HG02571 (cell line): ENCODE measurements at regions not wholly inside any gene's neighbourhood (a gene's known extent, or its start where the extent isn't known, plus 50 kb on each side); places are given as distances from the start of the nearest gene placed in this dataset.
"Not testable (repeated sequence)": the region's sequence is repeated elsewhere in the genome, so short reads cannot be mapped to it uniquely, and the experiment has no call there.

Experiments used
- ATAC-seq: cut with Tn5 transposase; IDR thresholded peaks from one replicate; pipeline ENCODE4 v1.9.1; 2021; ENCODE audit warnings: mild to moderate bottlenecking, moderate library complexity; ENCODE audit not compliant: unreplicated experiment

DNA sequence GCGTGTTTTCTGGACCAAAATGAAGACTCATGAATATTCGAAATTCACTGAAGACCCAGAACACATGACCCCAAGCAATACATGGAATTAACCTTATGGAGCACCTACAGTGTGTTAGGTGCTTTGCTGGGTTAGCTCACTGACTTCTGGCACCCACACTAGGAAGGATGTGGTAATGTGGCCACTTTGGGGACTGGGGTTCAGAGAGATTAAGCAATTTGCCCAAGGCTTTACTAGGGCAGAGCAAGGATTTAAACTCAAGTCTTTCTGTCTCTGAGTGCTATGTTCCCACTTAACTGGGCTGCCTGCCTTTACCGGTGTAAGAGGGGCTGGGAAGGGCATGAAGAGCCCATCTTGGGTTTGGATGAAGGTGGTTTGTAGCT is 162.0 kb upstream of the ATP6AP2 start:
- ATAC-seq, result no peak

DNA sequence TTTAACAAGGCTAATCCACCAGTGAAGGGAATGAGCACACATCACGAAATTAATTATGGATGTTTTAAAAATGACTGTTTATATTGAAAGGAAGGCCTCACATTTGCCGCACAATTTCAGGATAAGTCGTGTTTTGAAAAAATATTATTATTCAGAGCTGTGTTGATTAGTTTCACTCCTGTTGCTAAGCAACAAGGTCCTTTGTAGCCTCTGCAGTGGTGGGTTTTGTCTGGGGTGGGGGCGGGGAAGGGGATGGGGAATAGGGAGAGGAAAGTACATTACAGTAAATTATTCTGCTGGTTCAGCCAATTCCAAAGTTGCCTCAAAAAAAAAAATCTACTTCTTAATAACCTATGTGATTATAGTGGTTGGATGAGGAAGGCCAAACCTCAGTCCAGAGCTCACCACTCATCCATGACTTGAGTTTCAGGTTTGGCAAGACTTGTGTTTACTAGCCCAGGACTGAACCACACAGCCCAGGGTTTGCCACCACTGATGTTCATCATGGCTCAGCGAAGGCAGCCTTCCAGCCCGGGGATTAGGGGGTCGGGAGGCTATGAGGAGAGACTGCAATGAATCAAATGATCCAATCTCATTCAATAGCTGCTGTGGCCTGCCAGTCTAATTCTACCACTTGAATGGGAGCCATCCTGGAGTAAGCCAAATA is 162.5 kb upstream of the ATP6AP2 start:
- no peak for ATAC-seq

GRCh38 chrX:40415675-40416074 is 165.1 kb upstream of the ATP6AP2 start:
- no peak for ATAC-seq

GRCh38 chrX:40414335-40414734 is 166.4 kb upstream of the ATP6AP2 start:
- ATAC-seq, result no peak

DNA sequence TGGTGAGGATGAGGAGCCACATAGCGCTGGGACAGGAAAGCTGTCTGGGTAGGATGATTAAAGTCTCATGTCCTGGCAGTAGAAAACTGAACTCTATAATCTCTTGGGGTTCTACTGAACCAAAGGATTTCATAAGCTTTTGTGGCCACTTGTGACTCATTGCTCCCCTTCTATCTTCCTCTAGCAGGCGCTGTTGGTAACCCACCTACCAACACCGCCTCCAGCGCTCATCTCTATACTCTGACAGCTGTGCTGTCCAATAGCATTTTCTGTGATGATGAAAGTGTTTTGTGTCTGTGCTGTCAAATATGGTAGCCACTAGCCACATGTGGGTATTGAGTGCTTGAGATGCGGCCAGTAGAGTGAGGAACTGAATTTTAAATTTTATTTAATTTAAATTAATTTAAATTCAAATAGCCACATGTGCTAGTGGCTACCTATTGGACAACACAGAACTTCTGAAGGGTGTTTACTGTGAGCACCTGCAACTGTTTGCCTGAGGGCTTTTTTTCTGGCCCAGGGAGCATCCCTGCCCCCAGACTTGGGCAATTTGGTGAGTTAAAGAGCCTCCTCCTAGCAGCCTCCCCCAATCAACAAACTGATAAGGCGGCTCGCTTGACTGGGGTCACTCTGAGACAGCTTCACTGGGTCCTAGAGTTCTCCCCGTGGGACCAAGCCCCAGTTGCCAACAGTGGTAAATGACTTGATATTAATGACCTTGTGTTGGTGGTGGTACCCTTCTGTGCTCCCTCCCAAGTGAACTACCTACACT is 169.2 kb upstream of the ATP6AP2 start:
- no peak for ATAC-seq

- ATAC-seq, result no peak
Observed at GRCh38 chrX:40410859-40411258, 169.9 kb upstream of the ATP6AP2 start.

DNA sequence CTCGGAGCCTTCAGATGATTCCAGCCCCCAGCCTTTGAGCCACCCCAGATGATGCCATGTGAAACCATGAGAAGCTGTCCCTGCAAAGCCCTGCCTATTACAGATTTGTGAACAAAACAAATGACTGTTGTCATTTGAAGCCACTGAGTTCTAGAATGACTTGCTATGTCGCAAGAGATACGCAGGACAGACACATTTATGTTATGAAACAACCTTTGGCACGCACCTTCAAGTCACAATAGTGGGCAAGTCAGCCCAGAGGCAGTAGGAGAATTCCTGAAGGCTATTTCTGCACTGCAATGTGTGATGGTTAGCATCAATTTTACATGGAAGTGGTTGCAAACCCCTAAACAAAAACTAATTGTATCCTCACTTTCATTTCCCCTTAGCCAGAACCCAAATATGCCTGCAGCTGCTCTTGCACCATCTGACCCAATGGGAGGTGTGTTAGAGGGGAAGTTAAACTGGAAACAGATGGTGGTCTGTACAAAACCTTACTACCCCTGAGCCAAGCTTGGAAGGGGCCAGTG is 174.4 kb upstream of the ATP6AP2 start:
- ATAC-seq, result no peak

GRCh38 chrX:40405399-40405798 is 175.4 kb upstream of the ATP6AP2 start:
- ATAC-seq, result no peak

- ATAC-seq, result no peak
Observed at GRCh38 chrX:40403757-40404156, 177.0 kb upstream of the ATP6AP2 start.

GRCh38 chrX:40402831-40403533 is 177.8 kb upstream of the ATP6AP2 start:
- no peak for ATAC-seq

GRCh38 chrX:40395102-40395501 is 185.7 kb upstream of the ATP6AP2 start:
- ATAC-seq, result no peak

DNA sequence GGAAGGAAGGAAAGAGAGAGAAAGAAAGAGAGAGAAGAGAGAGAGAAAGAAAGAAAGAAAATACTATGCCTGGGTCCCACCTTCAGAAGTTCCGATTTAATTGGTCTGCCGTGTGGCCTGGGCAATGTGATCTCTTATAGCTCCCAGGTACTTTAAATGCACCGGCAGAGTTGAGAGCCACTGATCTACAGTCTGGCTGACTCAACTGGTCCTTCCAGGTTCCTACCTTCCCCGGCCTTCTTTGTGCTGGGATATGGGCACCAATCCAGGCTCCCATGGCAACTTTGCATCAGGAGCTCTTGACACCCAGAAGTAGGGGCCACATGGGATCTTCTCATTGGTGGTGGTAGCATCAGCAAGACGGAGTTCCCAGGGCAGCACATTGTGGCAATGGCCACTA is 186.5 kb upstream of the ATP6AP2 start:
- ATAC-seq, result no peak

- ATAC-seq, result no peak
Observed at GRCh38 chrX:40392599-40392998, 188.2 kb upstream of the ATP6AP2 start.

DNA sequence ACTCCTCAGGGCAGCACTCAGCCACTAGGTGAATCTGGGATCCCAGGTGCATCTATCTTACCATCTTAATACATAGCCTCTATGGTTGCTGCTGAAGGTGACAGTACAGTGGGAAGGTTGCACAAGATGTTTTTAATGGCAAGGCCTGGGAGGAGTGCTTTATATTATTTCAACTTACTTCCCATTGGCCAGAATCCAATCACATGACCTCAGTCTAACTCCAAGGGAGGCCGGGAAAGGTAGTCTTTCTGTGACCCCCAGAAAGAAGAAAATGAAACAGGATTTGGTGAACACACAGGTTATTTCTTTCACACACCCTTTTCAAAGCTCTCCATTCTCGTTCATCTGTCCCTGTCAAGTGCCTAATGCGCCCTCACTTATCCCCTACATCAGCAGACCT is 189.1 kb upstream of the ATP6AP2 start:
- ATAC-seq, result no peak

GRCh38 chrX:40389555-40389954 is 191.2 kb upstream of the ATP6AP2 start:
- no peak for ATAC-seq

- no peak for ATAC-seq
Observed at GRCh38 chrX:40388441-40388840, 192.3 kb upstream of the ATP6AP2 start.

- not testable (repeated sequence) for ATAC-seq
Observed at GRCh38 chrX:40387869-40388268, 192.9 kb upstream of the ATP6AP2 start.

DNA sequence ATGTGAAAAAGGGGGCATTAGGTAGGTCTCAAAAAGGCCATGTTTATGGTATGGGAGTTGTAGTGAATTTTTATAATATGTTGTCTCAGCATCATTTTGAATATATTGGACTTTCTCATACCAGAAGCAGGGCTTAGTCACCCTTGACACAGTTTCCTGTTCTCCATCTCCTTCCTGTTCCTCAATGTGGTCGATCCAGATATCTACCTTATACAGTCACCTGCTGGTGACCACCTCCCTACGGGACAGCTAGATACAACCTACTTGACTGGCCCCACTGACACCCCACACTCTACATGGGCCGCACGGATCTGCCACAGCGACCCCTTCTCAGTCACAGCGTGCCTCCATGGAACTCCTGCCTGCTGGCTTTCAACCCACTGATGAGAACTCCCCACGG is 193.5 kb upstream of the ATP6AP2 start:
- not testable (repeated sequence) for ATAC-seq

GRCh38 chrX:40385682-40386081 is 195.1 kb upstream of the ATP6AP2 start:
- ATAC-seq, result no peak

GRCh38 chrX:40385256-40385655 is 195.5 kb upstream of the ATP6AP2 start:
- no peak for ATAC-seq

- no peak for ATAC-seq
Observed at GRCh38 chrX:40383969-40384368, 196.8 kb upstream of the ATP6AP2 start.

DNA sequence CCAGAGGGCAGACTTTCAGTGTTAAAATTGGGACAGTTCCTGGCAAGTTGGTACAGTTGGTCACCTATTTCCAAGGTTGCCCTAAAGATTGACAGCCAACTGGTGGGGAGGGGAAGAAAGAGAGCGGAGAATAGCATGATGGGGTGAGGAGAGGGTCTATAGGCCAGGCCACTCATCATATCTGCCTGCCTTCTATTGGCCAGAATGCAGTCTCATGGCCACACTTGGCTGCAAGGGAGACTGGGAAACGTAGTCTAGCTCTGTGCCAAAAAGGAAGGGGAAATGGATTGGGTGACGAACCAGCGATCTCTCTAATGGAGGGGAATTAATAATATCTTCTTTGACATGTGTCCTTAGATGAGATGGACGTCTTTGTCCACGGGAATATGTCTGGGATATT is 197.4 kb upstream of the ATP6AP2 start:
- ATAC-seq, result no peak
